ENCODE measurements at regions not wholly inside any gene's neighbourhood (a gene's known extent, or its start where the extent isn't known, plus 50 kb on each side); places are given as distances from the start of the nearest gene placed in this dataset.

GRCh38 chr7:69256634-69257081 is 341.6 kb upstream of the AUTS2 start:
- no peak overlapping the region for H2BK12ac ChIP-seq (ENCODE audit: low read length in 2 of 2)
- H3K27me3 ChIP-seq (ENCODE audit: control insufficient read depth in 1 of 2, insufficient read depth in 1 of 2, low read length in 2 of 2) = peaks cover 0 to 25% of the 10 kb centered on the region in 2 experiments
- no peak overlapping the region for H3K4ac ChIP-seq (ENCODE audit: low read depth in 1 of 2, low read length in 2 of 2)
- DNase-seq = no peak
- no peak overlapping the region for H4K91ac ChIP-seq (ENCODE audit: low read length)
- H3K4me2 ChIP-seq (ENCODE audit: low read length, poor library complexity, severe bottlenecking) = no peak overlapping the region
- no peak overlapping the region for H2AFZ ChIP-seq (ENCODE audit: low read depth, low read length)
- no peaks in the 10 kb centered on the region for H3K79me1 ChIP-seq (replicated peaks; ENCODE audit: low read length, poor library complexity, severe bottlenecking)
- H2AK5ac ChIP-seq (ENCODE audit: low read length, severe bottlenecking) = no peak overlapping the region
- no peak overlapping the region for H3K4me3 ChIP-seq (ENCODE audit: insufficient read depth in 1 of 2, low read depth in 1 of 2, low read length in 2 of 2)
- H3K27ac ChIP-seq (ENCODE audit: low read length, poor library complexity, severe bottlenecking) = no peak overlapping the region
- H3K23ac ChIP-seq (ENCODE audit: low read length in 2 of 2) = no peak overlapping the region
- no peak overlapping the region for H2BK120ac ChIP-seq (ENCODE audit: low read depth, low read length)
- no peak overlapping the region for H3K9ac ChIP-seq (ENCODE audit: low read length)
- no peak overlapping the region for H3K18ac ChIP-seq (ENCODE audit: low read depth in 1 of 2, low read length in 2 of 2)
- no peaks in the 10 kb centered on the region for H3K4me1 ChIP-seq (ENCODE audit: control insufficient read depth, insufficient read depth, low read depth, low read length)
- peaks cover 2% of the 10 kb centered on the region for H3K9me3 ChIP-seq (ENCODE audit: control insufficient read depth, low read length)
- H4K8ac ChIP-seq (ENCODE audit: low read length) = no peak overlapping the region
- 90% methylated on average over 12 of the region's 12 CpGs for WGBS
- H3K36me3 ChIP-seq (ENCODE audit: control insufficient read depth in 1 of 2, insufficient read depth in 2 of 2, low read depth in 1 of 2, low read length in 2 of 2) = no peaks in the 10 kb centered on the region
- H3K14ac ChIP-seq (ENCODE audit: low read length in 2 of 2) = no peak overlapping the region
- no peak overlapping the region for H2BK5ac ChIP-seq (ENCODE audit: low read depth, low read length, poor library complexity, severe bottlenecking)
- H2BK15ac ChIP-seq (ENCODE audit: low read depth, poor library complexity, severe bottlenecking) = no peak overlapping the region

GRCh38 chr7:69257592-69257991 is 340.7 kb upstream of the AUTS2 start:
- Histone ChIP-seq H3K27ac (ENCODE audit: low read length, poor library complexity, severe bottlenecking) (no peak overlapping the region), H2BK12ac (ENCODE audit: low read length in 2 of 2) (no peak overlapping the region), H3K4me2 (ENCODE audit: low read length, poor library complexity, severe bottlenecking) (no peak overlapping the region), H3K27me3 (ENCODE audit: control insufficient read depth in 1 of 2, insufficient read depth in 1 of 2, low read length in 2 of 2) (peaks cover 0 to 29% of the 10 kb centered on the region in 2 experiments), H2AFZ (ENCODE audit: low read depth, low read length) (no peak overlapping the region), H4K91ac (ENCODE audit: low read length) (no peak overlapping the region), H3K4ac (ENCODE audit: low read depth in 1 of 2, low read length in 2 of 2) (no peak overlapping the region), H3K9me3 (ENCODE audit: control insufficient read depth, low read length) (no peaks in the 10 kb centered on the region), H4K8ac (ENCODE audit: low read length) (no peak overlapping the region), H3K9ac (ENCODE audit: low read length) (no peak overlapping the region), H3K4me3 (ENCODE audit: insufficient read depth in 1 of 2, low read depth in 1 of 2, low read length in 2 of 2) (no peak overlapping the region), H2BK15ac (ENCODE audit: low read depth, poor library complexity, severe bottlenecking) (no peak overlapping the region), H3K79me1 (replicated peaks; ENCODE audit: low read length, poor library complexity, severe bottlenecking) (no peaks in the 10 kb centered on the region), H3K36me3 (ENCODE audit: control insufficient read depth in 1 of 2, insufficient read depth in 2 of 2, low read depth in 1 of 2, low read length in 2 of 2) (no peaks in the 10 kb centered on the region), H3K4me1 (ENCODE audit: control insufficient read depth, insufficient read depth, low read depth, low read length) (no peaks in the 10 kb centered on the region), H2BK120ac (ENCODE audit: low read depth, low read length) (no peak overlapping the region), H3K18ac (ENCODE audit: low read depth in 1 of 2, low read length in 2 of 2) (no peak overlapping the region), H2AK5ac (ENCODE audit: low read length, severe bottlenecking) (no peak overlapping the region), H3K23ac (ENCODE audit: low read length in 2 of 2) (no peak overlapping the region), H2BK5ac (ENCODE audit: low read depth, low read length, poor library complexity, severe bottlenecking) (no peak overlapping the region), H3K14ac (ENCODE audit: low read length in 2 of 2) (no peak overlapping the region)
- no peak for DNase-seq
- WGBS = 70% methylated on average over 2 of the region's 2 CpGs

- no peak overlapping the region for H2BK15ac ChIP-seq (ENCODE audit: low read depth, poor library complexity, severe bottlenecking)
- no peak overlapping the region for H3K23ac ChIP-seq (ENCODE audit: low read length in 2 of 2)
- no peaks in the 10 kb centered on the region for H3K4me1 ChIP-seq (ENCODE audit: control insufficient read depth, insufficient read depth, low read depth, low read length)
- no peaks in the 10 kb centered on the region for H3K36me3 ChIP-seq (ENCODE audit: control insufficient read depth in 1 of 2, insufficient read depth in 2 of 2, low read depth in 1 of 2, low read length in 2 of 2)
- no peak overlapping the region for H3K14ac ChIP-seq (ENCODE audit: low read length in 2 of 2)
- H4K8ac ChIP-seq (ENCODE audit: low read length) = no peak overlapping the region
- 62% methylated on average over 2 of the region's 2 CpGs for WGBS
- H4K91ac ChIP-seq (ENCODE audit: low read length) = no peak overlapping the region
- H2BK5ac ChIP-seq (ENCODE audit: low read depth, low read length, poor library complexity, severe bottlenecking) = no peak overlapping the region
- H3K18ac ChIP-seq (ENCODE audit: low read depth in 1 of 2, low read length in 2 of 2) = no peak overlapping the region
- H3K9ac ChIP-seq (ENCODE audit: low read length) = no peak overlapping the region
- no peak overlapping the region for H2AFZ ChIP-seq (ENCODE audit: low read depth, low read length)
- H2AK5ac ChIP-seq (ENCODE audit: low read length, severe bottlenecking) = no peak overlapping the region
- H3K27ac ChIP-seq (ENCODE audit: low read length, poor library complexity, severe bottlenecking) = no peak overlapping the region
- no peaks in the 10 kb centered on the region for H3K79me1 ChIP-seq (replicated peaks; ENCODE audit: low read length, poor library complexity, severe bottlenecking)
- no peak for DNase-seq
- H3K9me3 ChIP-seq (ENCODE audit: control insufficient read depth, low read length) = peaks cover 4% of the 10 kb centered on the region
- no peak overlapping the region for H2BK120ac ChIP-seq (ENCODE audit: low read depth, low read length)
- no peak overlapping the region for H3K4ac ChIP-seq (ENCODE audit: low read depth in 1 of 2, low read length in 2 of 2)
- no peak overlapping the region for H3K4me3 ChIP-seq (ENCODE audit: insufficient read depth in 1 of 2, low read depth in 1 of 2, low read length in 2 of 2)
- H2BK12ac ChIP-seq (ENCODE audit: low read length in 2 of 2) = no peak overlapping the region
- peaks cover 2 to 43% of the 10 kb centered on the region in 2 experiments for H3K27me3 ChIP-seq (ENCODE audit: control insufficient read depth in 1 of 2, insufficient read depth in 1 of 2, low read length in 2 of 2)
- no peak overlapping the region for H3K4me2 ChIP-seq (ENCODE audit: low read length, poor library complexity, severe bottlenecking)
Measured at GRCh38 chr7:69259445-69259844, 338.8 kb upstream of the AUTS2 start.

- Histone ChIP-seq H3K9ac (ENCODE audit: low read length) (no peak overlapping the region), H2AK5ac (ENCODE audit: low read length, severe bottlenecking) (no peak overlapping the region), H2AFZ (ENCODE audit: low read depth, low read length) (no peak overlapping the region), H4K91ac (ENCODE audit: low read length) (no peak overlapping the region), H3K4ac (ENCODE audit: low read depth in 1 of 2, low read length in 2 of 2) (no peak overlapping the region), H2BK120ac (ENCODE audit: low read depth, low read length) (no peak overlapping the region), H3K14ac (ENCODE audit: low read length in 2 of 2) (no peak overlapping the region), H3K27ac (ENCODE audit: low read length, poor library complexity, severe bottlenecking) (no peak overlapping the region), H3K9me3 (ENCODE audit: control insufficient read depth, low read length) (peaks cover 4% of the 10 kb centered on the region), H4K8ac (ENCODE audit: low read length) (no peak overlapping the region), H3K4me3 (ENCODE audit: insufficient read depth in 1 of 2, low read depth in 1 of 2, low read length in 2 of 2) (no peak overlapping the region), H3K36me3 (ENCODE audit: control insufficient read depth in 1 of 2, insufficient read depth in 2 of 2, low read depth in 1 of 2, low read length in 2 of 2) (no peaks in the 10 kb centered on the region), H3K4me2 (ENCODE audit: low read length, poor library complexity, severe bottlenecking) (no peak overlapping the region), H2BK12ac (ENCODE audit: low read length in 2 of 2) (no peak overlapping the region), H3K4me1 (ENCODE audit: control insufficient read depth, insufficient read depth, low read depth, low read length) (no peaks in the 10 kb centered on the region), H2BK15ac (ENCODE audit: low read depth, poor library complexity, severe bottlenecking) (no peak overlapping the region), H2BK5ac (ENCODE audit: low read depth, low read length, poor library complexity, severe bottlenecking) (no peak overlapping the region), H3K27me3 (ENCODE audit: control insufficient read depth in 1 of 2, insufficient read depth in 1 of 2, low read length in 2 of 2) (peaks cover 4 to 46% of the 10 kb centered on the region in 2 experiments), H3K18ac (ENCODE audit: low read depth in 1 of 2, low read length in 2 of 2) (no peak overlapping the region), H3K79me1 (replicated peaks; ENCODE audit: low read length, poor library complexity, severe bottlenecking) (no peaks in the 10 kb centered on the region), H3K23ac (ENCODE audit: low read length in 2 of 2) (no peak overlapping the region)
- WGBS = 92% methylated on average over 4 of the region's 4 CpGs
- no peak for DNase-seq
Measured at GRCh38 chr7:69260023-69260422, 338.3 kb upstream of the AUTS2 start.
